GM12873 (cell line): ENCODE measurements at regions not wholly inside any gene's neighbourhood (a gene's known extent, or its start where the extent isn't known, plus 50 kb on each side); places are given as distances from the start of the nearest gene placed in this dataset.

Experiments used
- CTCF ChIP-seq: IDR thresholded peaks from 2 replicates; pipeline ENCODE4 v1.5.1; 2012; ENCODE audit warnings: low read depth, mild to moderate bottlenecking, moderate library complexity, low read length, control low read depth; ENCODE audit not compliant: insufficient read depth; ENCODE audit errors: missing control alignments

- no peak for TF ChIP-seq CTCF
These were observed 303.3 kb downstream of the MAP2K6 start for GRCh38 chr17:69717819-69718218.

- TF ChIP-seq CTCF, result no peak
These were observed 305.1 kb downstream of the MAP2K6 start for GRCh38 chr17:69719474-69720048.

GRCh38 chr17:69722518-69722917, 308.0 kb downstream of the MAP2K6 start:
- no peak for TF ChIP-seq CTCF

- no peak for TF ChIP-seq CTCF
These were observed 308.8 kb downstream of the MAP2K6 start for GRCh38 chr17:69723316-69723715.

- no peak for TF ChIP-seq CTCF
These were observed 309.2 kb downstream of the MAP2K6 start for GRCh38 chr17:69723741-69724140.

GRCh38 chr17:69724238-69724637, 309.7 kb downstream of the MAP2K6 start:
- no peak for TF ChIP-seq CTCF

GRCh38 chr17:69725146-69725545, 310.6 kb downstream of the MAP2K6 start:
- no peak for TF ChIP-seq CTCF
